RCC 7860 (cell line): ENCODE measurements at regions not wholly inside any gene's neighbourhood (a gene's known extent, or its start where the extent isn't known, plus 50 kb on each side); places are given as distances from the start of the nearest gene placed in this dataset.
"Not testable (repeated sequence)": the region's sequence is repeated elsewhere in the genome, so short reads cannot be mapped to it uniquely, and the experiment has no call there.

Source experiments
- DNase-seq: peaks from one replicate; pipeline ENCODE4 v3.0.0-alpha.2; 2015; ENCODE audit warnings: low spot score
- FAIRE-seq: peaks from 2 replicates; lab custom pipeline; 2012; peaks lifted over from hg19 to GRCh38; lab: Jason Lieb, UNC

DNA sequence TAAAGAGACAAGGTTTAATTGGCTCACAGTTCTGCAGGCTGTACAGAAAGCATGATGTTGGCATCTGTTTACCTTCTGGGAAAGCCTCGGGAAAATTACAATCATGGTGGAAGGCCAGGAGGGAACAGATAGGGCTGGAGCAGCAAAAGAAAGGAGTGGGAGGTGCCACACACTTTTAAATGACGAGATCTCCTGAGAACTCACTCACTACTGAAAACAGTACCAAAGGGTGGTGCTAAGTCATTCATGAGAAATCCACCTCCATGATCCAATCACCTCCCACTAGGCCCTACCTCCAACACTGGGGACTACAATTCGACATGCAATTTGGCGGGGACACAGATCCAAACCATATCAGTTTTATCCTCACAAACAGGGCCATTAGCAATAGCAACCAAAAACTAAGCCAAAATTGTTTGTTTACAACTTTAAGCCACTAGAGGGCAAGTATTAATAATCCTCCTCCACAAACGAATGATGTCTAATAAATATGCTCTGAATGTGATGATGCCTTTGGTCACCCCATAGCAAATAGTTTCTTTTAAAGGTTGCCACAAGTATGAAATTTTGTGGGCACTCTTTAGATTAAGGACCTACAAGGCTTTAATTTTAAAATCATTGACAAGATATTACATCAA lies 129.2 kb upstream of the NRBF2 start:
- DNase-seq (no peak), FAIRE-seq (no peak)

DNA sequence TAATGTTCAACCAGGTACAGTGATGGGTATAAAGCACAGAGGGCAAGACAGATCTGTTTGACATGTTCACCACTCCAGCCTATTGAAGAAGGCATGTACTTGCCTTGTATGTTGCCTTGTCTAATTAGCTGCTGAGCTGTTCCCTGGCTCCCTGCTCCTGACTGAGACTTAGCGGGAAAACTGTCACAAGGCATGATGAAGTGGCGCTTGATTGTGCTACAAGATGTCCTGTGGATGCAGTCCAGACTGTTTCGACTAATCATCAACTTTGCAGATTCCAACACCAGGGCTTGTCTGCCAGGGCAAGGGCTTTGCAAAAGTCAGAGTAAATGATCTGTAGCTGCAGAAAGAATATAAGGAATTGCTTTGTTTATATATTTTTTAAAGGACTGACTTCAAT lies 136.2 kb upstream of the NRBF2 start:
- FAIRE-seq = peak; percentile 90
- peak; percentile 62 for DNase-seq

DNA sequence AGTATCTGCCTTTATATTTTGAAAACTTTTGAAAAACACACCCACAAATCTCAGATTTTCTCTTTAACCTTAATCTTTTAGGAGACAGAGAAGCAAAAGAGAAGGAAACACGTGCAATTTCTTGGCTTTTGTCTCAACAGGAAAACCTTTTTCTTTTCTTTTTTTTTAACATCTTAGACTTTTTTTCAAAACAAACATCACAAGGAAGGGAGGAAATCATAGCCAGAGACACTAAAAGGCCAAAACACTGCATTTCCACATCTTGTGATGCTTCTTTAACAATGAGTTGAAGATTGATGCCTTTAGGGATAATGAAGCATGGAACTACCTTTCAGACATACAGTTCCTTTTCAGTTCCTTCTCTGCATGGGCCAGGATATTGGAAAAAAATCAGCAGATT lies 136.6 kb upstream of the NRBF2 start:
- no peak for DNase-seq
- FAIRE-seq = no peak

DNA sequence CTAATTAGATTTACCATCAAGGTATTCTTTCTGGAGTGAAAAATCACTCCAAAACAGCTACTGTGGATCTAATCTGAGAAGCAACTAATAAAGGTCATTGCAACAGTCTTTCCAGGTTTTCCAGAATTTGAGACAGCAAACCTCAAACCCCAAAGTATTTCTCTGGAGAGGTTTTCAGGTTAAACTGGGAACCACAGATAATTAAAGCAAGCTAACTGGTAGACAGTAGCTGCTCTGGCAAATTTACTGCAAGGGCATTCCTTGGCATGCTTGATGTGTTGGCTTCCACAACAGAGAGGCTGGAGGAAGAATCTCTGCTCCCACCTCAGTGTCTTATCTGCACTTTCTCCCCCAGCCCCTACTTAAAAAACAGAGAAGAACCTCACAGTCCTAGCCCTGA lies 140.0 kb upstream of the NRBF2 start:
- DNase-seq (peak; percentile 48), FAIRE-seq (peak; percentile 94)

DNA sequence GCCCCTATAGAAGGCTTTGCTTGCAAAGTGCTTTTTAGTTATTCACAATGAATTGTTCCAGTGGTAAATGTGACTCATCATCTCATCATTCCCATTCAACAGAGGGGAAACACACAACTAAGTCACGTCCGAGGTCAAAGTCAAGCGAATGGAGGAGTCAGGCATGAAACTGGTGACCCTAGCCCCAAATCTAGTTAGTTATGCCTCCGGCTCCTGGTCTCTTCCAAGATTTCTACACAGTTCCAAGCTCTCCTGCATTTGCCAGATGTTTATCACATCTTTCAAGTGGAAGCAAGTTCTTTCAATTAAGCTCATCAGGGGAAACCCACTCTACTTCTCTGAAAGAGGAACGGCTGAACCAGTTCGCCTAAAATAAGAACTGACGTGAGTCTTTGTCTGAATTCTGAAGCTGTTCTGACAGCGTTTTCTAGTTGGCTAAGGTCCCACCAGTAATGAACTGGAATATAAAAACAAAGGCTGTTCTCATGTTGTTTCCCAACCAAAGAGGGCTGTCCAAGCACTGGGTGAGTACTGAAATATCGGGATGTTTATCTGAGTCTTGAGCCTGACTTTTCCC lies 140.9 kb upstream of the NRBF2 start:
- DNase-seq = peak; percentile 83
- FAIRE-seq = peak; percentile 97

DNA sequence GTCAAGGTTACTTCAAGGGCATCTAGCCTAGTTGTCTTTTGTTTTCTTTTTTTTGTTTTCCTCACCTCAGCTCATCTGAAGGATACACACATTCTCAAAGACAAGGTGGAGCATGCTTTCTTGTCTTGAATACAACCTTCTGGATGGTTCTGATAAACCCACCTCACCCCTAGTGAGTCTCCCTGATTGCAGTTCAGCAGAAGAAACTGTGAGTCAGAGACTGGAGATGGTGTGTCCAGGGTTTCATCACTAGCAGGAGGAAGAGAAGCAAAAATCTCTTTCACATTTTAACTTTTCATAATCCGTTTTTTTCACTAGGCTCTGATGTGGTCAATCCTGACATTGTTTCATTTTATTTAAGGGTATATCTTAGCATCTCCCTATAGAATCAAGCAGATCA lies 143.0 kb upstream of the NRBF2 start:
- no peak for DNase-seq
- peak; percentile 76 for FAIRE-seq

DNA sequence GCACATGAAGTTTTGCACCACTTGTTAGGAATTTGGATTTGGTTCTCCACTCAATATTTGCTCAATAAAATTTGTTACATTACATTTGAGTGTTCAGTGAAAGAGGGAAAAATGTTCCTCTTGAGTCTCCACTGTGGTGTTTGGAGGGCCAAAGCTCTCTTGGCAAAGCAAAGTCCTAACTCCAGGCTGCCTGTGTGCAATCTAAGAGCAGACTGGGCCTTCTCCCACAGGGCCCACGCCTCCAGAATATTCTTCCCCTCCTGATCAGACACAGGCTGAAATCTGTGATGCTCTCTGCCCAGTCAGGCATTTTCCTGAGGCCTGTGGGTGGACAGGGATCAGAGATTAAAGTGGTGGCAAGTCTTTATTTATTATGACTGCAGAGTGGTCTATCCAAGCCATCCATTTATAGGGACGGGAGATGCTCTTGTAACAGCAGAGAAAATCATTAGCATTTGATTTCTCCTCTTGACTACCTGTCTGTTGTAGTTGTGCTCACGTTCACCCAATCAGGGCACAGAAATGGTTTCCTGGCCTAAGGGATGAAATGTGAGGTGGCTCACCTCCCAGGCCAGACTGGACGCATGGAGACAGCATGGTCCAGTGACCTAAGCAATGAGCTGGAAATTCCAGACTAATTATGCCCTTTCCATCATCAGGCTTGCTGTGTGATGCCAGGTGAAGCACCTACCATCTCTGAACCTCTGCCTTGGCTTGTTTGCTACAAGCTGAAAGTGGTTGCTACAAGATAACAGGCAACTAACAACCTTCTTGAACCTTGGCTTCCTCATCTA lies 147.1 kb upstream of the NRBF2 start:
- peak; percentile 91 for FAIRE-seq
- peak; percentile 69 for DNase-seq

DNA sequence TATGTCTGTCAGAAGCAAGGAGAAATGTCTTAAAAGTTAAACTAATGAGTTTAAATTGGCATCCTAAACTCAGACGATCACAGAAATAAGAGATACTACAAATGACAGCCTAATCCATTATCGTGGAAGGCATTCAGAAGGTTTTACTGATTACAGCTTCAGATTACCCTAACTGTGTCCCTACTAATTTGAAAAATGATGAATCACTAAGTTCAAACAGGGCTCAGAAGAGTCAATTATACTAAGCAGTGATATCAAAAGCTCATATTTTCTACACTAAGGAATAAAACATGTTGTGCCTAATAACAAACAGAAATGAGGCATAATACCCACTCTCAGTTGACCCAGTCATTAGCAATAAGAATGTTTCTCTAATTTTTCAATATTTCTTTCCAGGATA lies 152.0 kb upstream of the NRBF2 start:
- no peak for DNase-seq
- FAIRE-seq = no peak

DNA sequence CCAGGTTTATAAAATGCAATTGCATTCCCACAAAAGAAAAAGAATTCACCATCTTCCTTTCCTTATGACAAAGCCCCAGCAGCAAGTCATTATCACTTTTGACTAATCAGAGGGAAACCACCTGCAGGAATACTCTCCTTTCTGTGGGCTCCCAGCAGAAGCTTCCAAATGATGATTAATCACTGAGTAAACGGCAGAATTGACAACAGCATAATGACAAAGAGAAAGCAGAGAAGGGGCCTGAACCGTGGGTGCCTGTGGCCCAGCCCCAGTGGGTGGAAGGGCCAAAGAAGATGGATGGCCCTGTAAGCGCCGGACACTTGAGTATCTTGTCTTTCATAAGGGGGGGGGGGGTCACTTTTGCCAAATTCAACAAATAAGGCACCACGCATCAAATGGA lies 152.4 kb upstream of the NRBF2 start:
- FAIRE-seq (peak; percentile 90), DNase-seq (peak; percentile 73)

DNA sequence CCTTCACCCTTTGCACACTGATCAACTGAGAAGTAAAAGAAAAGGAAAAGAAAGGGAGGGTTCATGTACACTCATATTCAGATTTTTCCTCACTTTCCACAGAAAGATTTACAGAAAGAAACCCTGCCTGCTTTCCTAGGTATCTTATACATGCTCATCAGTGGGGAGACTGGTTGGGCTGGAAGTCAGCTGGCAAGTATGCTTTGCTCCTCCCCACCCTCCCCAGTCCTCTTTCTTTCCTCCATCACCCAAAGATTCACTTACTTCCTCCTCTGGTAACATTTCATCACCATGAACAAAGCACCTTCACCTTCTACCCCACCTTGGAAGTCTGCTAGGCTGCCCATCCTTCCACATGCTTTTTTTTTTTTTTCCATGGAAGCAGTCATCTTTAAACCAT lies 153.2 kb upstream of the NRBF2 start:
- DNase-seq = no peak
- no peak for FAIRE-seq

DNA sequence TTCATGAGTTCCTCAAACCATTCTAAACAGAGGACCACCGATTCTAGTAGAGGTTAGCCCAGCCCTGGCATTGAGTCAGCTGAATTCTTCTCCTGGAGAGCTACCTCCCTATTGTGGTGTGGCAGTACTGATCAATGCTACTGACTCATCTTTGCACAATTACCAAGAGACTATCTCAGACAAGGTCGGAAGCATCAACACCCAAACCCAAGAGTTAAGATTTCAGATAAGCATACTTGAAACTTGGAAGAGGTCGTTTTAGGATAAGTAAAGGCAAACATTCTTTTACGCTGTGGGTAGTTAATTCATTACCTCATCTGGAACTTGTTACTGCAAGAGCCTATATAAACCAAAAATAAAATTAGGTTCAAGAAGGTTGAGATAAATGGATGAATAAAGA lies 154.6 kb upstream of the NRBF2 start:
- DNase-seq (peak; percentile 55), FAIRE-seq (peak; percentile 44)

DNA sequence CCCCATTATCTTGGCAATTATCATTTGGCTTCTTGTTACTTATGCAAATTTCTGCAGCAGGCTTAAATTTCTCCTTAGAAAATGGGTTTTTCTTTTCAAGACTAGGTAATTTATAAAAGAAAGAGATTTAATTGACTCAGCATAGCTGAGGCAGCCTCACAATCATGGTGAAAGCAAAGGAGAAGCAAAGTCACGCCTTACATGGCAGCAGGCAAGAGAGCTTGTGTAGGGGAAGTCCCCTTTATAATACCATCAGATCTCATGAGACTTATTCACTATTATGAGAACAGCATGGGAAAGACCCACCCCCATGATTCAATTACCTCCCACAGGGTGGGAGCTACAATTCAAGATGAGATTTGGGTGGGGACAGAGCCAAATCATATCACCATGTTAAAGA lies 158.3 kb upstream of the NRBF2 start:
- not testable (repeated sequence) for FAIRE-seq, DNase-seq

DNA sequence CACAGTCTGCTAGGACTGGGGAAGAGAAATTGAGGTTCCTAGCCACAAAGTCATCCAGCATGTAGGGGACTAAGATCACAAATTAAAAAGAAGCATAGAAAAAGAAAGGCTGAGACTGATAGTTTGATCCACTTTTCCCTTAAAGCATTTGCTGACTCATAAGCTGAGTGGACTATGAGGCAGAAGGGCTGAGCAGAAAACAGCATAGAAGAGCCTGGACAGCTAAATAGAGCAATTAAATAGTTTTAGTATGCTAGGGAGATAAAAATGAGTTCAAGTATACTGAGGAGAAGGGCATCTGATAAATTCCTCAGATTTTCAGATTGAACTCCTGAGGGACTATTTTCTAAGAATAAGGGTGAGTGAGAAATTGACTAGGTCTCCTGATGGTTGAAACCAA lies 155.9 kb upstream of the EGR2 start:
- FAIRE-seq (peak; percentile 45), DNase-seq (no peak)

DNA sequence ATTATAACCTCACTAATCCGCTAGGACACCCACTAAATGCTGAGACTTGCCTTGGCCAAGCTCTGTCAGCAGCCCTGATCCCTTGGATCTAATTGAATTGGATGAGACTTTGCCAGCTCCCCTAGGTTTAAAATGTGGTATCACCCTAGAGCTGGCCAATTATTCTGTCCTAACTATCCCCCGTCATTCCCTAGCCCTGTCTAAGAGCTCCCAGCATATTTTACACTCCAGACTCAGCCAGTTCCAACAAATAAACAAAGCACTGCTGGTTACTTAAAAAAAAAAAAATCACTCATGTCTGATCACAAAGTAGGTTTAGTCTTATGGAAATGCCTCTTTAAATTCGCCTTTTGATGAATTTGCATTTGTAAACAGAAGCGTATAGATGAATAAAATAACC lies 147.9 kb upstream of the EGR2 start:
- FAIRE-seq (no peak), DNase-seq (no peak)

DNA sequence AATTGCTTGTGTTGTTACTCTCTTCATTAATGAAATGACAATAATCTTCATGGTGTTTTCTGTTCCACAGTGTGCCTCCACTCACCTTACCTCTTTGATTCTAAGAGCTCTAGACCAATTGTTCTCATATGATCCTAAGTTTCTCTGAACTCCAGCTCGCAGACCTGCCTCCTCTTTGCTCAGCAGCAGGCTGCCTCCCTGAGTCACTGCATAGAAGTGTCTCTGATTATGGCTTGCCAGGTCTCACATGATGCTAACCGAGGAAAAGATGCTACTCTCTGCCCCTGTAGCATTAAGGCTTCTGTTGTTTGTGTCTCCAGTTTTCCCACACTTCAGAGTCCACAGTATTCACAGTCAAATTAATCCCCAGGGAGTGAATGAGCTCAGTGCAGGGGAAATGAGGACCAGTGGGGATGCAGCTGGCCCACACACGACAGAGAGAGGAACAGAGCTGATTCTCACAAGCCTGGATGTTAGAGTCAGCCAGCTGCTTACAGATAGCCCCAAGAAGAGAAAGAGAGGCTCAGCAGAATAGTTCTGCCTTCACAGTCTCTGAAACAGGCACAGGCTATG lies 145.9 kb upstream of the EGR2 start:
- FAIRE-seq (no peak), DNase-seq (no peak)

DNA sequence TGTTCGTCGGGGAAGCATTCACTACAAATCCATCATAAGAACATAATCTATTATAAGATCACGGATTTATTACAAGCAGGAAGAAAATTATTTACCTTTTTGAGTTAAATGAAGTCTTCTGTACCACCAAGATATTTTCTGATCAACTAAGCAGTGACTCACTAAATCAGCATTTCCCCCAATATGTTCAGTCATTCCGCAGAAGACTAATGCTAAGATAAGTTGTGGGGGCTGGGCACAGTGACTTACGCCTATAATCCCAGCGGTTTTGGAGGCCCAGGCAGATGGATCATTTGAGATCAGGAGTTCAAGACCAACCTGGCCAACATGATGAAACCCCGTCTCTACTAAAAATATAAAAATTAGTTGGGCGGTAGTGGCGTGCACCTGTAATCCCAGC lies 144.2 kb upstream of the EGR2 start:
- DNase-seq (no peak), FAIRE-seq (no peak)

DNA sequence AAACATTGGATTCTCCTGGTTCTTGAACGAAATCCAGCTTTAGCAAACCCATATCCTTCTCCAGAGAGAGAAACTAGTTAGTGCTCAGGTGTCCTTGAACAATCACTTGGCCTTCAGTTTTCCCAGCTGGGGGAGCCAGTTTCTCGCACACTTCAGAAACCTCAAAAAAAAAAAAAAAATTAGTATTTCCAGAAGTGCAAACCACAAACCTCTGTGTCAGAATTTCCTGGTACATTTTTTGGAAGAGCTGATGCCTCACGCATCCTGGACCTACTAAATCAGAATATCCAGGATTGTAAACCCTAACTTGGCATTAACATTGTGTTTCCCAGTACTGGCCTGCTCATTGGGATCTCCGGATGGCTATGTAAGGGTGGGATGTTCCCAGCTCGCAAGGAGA lies 143.4 kb upstream of the EGR2 start:
- FAIRE-seq = no peak
- no peak for DNase-seq

DNA sequence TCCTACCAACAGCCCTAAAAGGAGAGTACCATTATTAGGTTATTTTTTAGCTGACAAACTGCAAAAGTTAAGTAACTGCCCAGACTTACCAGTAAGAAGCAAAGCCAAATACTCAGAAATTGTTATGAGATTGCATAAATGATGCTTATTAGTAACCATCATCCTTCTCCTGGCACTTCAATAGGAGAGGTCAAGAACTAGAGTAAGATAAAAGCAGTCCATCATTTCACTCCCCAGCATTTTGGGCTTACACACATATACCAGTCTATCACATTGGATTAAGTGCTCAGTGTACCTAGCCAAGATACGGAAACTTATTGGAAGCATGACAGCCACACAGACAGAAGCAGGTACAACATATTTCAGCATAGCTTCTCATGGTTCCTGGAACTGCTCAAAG lies 142.8 kb upstream of the EGR2 start:
- FAIRE-seq (no peak), DNase-seq (no peak)

DNA sequence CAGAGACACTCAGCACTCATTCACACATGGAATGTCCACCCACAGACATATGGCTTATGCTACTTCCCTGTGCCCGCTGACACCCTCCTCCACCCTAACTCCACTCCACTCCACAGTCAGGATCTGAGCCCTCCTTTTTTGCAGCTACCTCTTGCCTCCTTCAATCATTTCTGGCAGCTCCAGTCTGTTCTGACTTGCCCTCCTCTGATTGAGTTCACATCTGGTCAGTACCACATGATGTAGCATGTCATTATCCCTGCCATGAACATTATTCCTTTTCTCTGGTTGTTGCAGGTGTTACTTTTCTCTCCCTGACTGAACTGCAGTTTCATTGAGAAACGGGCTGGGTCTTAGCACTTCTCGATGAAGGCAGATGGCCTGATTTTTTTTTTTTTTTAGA lies 130.1 kb upstream of the EGR2 start:
- DNase-seq = no peak
- no peak for FAIRE-seq

DNA sequence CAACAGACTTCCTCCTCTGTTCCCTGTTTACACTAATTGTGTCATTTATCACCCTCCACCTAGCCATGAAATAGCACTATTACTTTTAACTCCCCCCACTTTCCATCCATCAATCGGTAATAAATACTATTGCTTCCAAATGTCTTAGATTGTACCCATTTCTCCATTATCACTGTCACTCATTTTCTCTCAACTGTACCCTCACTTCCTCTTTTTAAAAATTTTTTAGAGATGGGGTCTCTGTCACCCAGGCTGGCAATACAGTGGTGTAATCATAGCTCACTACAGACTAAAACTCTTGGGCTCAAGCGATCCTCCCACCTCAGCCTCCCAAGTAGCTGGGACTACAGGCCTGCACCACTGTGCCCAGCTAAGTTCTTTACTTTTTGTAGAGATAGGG lies 123.5 kb upstream of the EGR2 start:
- DNase-seq (no peak), FAIRE-seq (no peak)

DNA sequence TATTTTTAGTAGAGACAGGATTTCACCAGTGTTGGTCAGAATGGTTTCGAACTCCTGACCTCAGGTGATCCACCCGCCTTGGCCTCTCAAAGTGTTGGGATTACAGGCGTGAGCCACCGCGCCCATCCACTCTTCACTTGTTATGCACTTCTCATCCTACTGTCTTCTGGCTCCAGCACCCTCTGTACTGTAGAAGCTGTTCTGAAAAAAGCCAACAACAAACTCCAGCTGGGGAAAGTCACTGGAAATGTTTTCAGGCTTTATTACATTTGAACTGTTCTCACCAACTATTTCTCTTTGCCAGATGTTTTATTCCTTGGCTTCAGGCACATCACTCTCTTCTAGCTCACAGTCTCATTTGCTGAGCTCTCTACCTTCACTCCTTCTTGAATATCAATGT lies 122.5 kb upstream of the EGR2 start:
- DNase-seq (no peak), FAIRE-seq (no peak)

DNA sequence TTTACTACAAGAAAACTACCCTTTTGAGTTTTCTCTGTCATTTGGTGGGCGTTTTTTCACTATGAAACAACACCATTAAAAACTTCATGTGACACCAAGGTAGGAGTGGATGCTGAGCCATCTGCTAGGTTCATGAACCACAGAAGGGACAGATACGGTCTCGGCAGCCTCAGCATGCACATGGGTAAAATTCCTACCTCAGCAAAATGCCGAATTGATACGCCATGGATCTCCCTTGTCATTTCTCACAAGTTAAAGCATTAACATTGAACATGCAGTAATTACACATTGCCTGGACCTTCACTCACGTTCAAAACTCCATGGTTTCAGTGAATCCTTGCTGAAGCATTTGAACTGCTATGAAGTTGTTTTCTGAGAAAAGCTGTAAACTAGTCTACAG lies 121.5 kb upstream of the EGR2 start:
- FAIRE-seq = no peak
- DNase-seq = no peak
